ENCODE measurements at regions not wholly inside any gene's neighbourhood (a gene's known extent, or its start where the extent isn't known, plus 50 kb on each side); places are given as distances from the start of the nearest gene placed in this dataset.

DNA sequence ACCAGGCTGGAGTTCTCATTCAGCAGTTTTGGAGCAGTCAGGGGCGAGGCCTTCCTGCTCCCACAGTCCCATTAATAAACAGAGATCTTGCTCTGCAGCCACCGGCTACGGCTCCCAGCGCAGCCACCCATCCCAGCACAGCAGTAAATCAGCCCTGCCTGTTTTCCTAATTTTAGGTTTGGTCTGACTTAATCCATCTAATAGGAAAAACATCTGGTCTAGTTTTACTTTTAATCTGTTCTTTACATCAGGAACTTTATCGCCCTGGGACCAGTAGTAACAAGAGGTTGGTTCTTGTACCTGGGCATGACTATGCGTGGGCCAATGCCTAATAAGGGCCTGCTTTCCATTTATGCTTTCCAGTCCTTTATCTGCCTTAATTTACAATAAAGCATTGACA is 264.0 kb upstream of the DPH6 start:
- no peak overlapping the region for H3K14ac ChIP-seq (replicated peaks; ENCODE audit: low read depth, low read length)
- H3K4me1 ChIP-seq (ENCODE audit: control insufficient read depth, insufficient read depth, low read length), result no peaks in the 10 kb centered on the region
- no peak overlapping the region for H3K9ac ChIP-seq (ENCODE audit: low read depth, low read length)
- no peak overlapping the region for H4K8ac ChIP-seq (ENCODE audit: low read depth in 2 of 2, low read length in 2 of 2)
- no CpG with 5 or more reads among the region's 6 CpGs for WGBS, 2 experiments (ENCODE audit: extremely low coverage in 2 of 2, insufficient read length in 1 of 2)
- no peak overlapping the region for H2AK9ac ChIP-seq (replicated peaks; ENCODE audit: low read depth, low read length, poor library complexity)
- TF ChIP-seq RAD21 (IDR thresholded peaks at IDR 0.05; ENCODE audit: low read length) (no peak), MAFK (IDR thresholded peaks at IDR 0.05; ENCODE audit: low read depth, low read length) (no peak), POLR2A (IDR thresholded peaks at IDR 0.05; ENCODE audit: low read depth, low read length) (no peak), RCOR1 (IDR thresholded peaks at IDR 0.05; ENCODE audit: insufficient replicate concordance, low read length) (no peak), FOS (IDR thresholded peaks at IDR 0.05; ENCODE audit: low read depth, low read length) (no peak), BHLHE40 (IDR thresholded peaks at IDR 0.05; ENCODE audit: low read depth, low read length) (no peak)
- TF ChIP-seq, protein P1, sequence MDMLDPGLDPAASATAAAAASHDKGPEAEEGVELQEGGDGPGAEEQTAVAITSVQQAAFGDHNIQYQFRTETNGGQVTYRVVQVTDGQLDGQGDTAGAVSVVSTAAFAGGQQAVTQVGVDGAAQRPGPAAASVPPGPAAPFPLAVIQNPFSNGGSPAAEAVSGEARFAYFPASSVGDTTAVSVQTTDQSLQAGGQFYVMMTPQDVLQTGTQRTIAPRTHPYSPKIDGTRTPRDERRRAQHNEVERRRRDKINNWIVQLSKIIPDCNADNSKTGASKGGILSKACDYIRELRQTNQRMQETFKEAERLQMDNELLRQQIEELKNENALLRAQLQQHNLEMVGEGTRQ (IDR thresholded peaks at IDR 0.05; ENCODE audit: low read depth, low read length), result no peak
- TF ChIP-seq, protein P2, sequence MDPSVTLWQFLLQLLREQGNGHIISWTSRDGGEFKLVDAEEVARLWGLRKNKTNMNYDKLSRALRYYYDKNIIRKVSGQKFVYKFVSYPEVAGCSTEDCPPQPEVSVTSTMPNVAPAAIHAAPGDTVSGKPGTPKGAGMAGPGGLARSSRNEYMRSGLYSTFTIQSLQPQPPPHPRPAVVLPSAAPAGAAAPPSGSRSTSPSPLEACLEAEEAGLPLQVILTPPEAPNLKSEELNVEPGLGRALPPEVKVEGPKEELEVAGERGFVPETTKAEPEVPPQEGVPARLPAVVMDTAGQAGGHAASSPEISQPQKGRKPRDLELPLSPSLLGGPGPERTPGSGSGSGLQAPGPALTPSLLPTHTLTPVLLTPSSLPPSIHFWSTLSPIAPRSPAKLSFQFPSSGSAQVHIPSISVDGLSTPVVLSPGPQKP (IDR thresholded peaks at IDR 0.05; ENCODE audit: borderline replicate concordance, low read depth, low read length), result no peak
- dilution Hi-C loops (cut with HindIII; ENCODE audit: low sequenced_read_pairs, unreplicated experiment), result no loop called here
- H3K4me3 ChIP-seq (ENCODE audit: insufficient read depth, low read depth, low read length), result no peak overlapping the region
- H2BK15ac ChIP-seq (ENCODE audit: low read depth, low read length), result no peak overlapping the region
- BruUV-seq (replicated peaks), result no TSS peak
- no peak overlapping the region for H3K23ac ChIP-seq (ENCODE audit: low read depth, low read length)
- no peaks in the 10 kb centered on the region for H3K9me3 ChIP-seq (ENCODE audit: control insufficient read depth, insufficient read depth, low read length)
- no peak overlapping the region for H2BK20ac ChIP-seq (ENCODE audit: low read depth, low read length)
- H2AFZ ChIP-seq (replicated peaks; ENCODE audit: low read length, poor library complexity), result no peak overlapping the region
- no peak overlapping the region for H4K91ac ChIP-seq (ENCODE audit: insufficient read depth, low read depth, low read length)
- H3K18ac ChIP-seq (ENCODE audit: low read depth, low read length), result no peak overlapping the region
- in situ Hi-C loops (cut with MboI; ENCODE audit: low sequenced_read_pairs), result no loop called here
- no peak overlapping the region for H3K27ac ChIP-seq (ENCODE audit: insufficient read depth, low read length)
- H2AK5ac ChIP-seq (ENCODE audit: low read depth, low read length), result no peak overlapping the region
- H3K79me1 ChIP-seq (ENCODE audit: low read depth in 1 of 2, low read length in 2 of 2), result no peaks in the 10 kb centered on the region
- no peaks in the 10 kb centered on the region for H3K9me1 ChIP-seq (ENCODE audit: insufficient read depth, low read length)
- no peaks in the 10 kb centered on the region for H3K36me3 ChIP-seq (ENCODE audit: control insufficient read depth, insufficient read depth, low read length)
- POLR2A ChIA-PET (ENCODE audit: unreplicated experiment), result no interaction called here
- no peak overlapping the region for H4K5ac ChIP-seq (ENCODE audit: low read depth, low read length)
- no peaks in the 10 kb centered on the region for H3K27me3 ChIP-seq (ENCODE audit: control insufficient read depth, insufficient read depth, low read length)
- no peak overlapping the region for H2BK120ac ChIP-seq (ENCODE audit: low read depth, low read length)
- no peak overlapping the region for H3K56ac ChIP-seq (ENCODE audit: extremely low read depth, insufficient read depth, low read length)
- no peak for ATAC-seq (ENCODE audit: low read depth)
- no peaks in the 10 kb centered on the region for H4K20me1 ChIP-seq (ENCODE audit: insufficient read depth, low read length)
- H2BK5ac ChIP-seq (ENCODE audit: low read depth, low read length, poor library complexity, severe bottlenecking), result no peak overlapping the region
- no peak overlapping the region for H3K4me2 ChIP-seq (ENCODE audit: low read depth, low read length)
- H3K4ac ChIP-seq (ENCODE audit: low read depth, low read length), result no peak overlapping the region
- intact Hi-C loops (cut with micrococcal nuclease), result no loop called here
- CTCF ChIA-PET, result no interaction called here
- DNase-seq, result no peak

Data from IMR-90 (cell line).